Activated CD4-positive, alpha-beta memory T cell treated with anti-CD3 and anti-CD28 coated beads, Interleukin-2, amount 10 ng/mL, durations not matched to agents 7 days and 5 days (primary cell): ENCODE measurements at regions not wholly inside any gene's neighbourhood (a gene's known extent, or its start where the extent isn't known, plus 50 kb on each side); places are given as distances from the start of the nearest gene placed in this dataset.
A peak's percentile ranks its signal among the peaks of the same experiment; 100 is the strongest.

ENCODE experiments used
- CTCF ChIA-PET: fragments of 350-600 bp; sonication (Branson Sonifier 250); formaldehyde crosslinking; loops from one replicate; lab custom pipeline; 2021; ENCODE audit warnings: antibody characterized with exemption, inconsistent platforms; lab: Charles Lee
- POLR2A ChIA-PET: fragments of 350-600 bp; sonication (Branson Sonifier 250); formaldehyde crosslinking; loops from one replicate; lab custom pipeline; 2021; ENCODE audit warnings: antibody characterized with exemption; lab: Charles Lee
- DNase-seq: peaks from one replicate; pipeline ENCODE4 v3.0.0-alpha.2; 2020
- H3K27ac Mint-ChIP-seq: one replicate; pipeline ENCODE4 v1.8.0; 2021; ENCODE audit warnings: mild to moderate bottlenecking, mixed read lengths
- H3K27me3 Mint-ChIP-seq: one replicate; pipeline ENCODE4 v1.8.0; 2021; ENCODE audit warnings: mixed read lengths
- H3K36me3 Mint-ChIP-seq: one replicate; pipeline ENCODE4 v1.8.0; 2021; ENCODE audit warnings: low read depth, mixed read lengths
- H3K4me1 Mint-ChIP-seq: one replicate; pipeline ENCODE4 v1.8.0; 2021; ENCODE audit warnings: mixed read lengths
- H3K4me3 Mint-ChIP-seq: one replicate; pipeline ENCODE4 v1.8.0; 2021; ENCODE audit warnings: mild to moderate bottlenecking, mixed read lengths
- H3K9me3 Mint-ChIP-seq: one replicate; pipeline ENCODE4 v1.8.0; 2021; ENCODE audit warnings: mixed read lengths

DNA sequence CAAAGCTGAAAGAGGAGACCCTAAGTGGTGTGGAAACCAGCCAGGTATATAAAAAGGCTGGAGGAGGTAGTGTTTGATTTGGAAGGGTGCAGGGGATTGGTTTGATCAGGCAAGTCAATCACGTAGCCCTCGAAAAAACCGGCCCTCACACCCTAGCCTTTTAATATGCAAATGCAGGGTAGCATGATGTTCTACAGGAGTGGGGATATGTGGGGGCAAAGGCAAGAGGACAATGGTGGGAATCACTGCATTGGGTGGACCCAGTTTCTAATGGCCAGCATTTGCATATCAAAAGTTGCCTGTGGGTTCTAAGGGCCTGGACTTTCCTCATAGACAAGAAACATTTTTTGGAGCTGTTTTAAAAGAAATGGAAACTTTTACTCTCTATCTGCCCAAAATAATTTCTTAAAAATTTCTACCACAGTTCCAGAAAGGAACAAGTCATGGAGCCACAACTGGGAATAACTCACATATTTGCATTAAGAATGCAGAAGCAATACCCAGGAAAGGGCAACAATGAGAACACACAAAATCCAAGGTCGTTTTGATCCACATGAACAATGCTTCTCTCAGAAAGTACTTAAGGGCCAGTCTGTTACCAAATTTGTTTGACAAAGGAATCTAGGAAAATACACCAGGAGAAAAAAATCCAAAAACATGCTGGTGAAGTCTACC, 915.8 kb downstream of the NLGN4Y start:
- Mint-ChIP-seq H3K4me1 (peaks cover 12% of the 10 kb centered on the region), H3K36me3 (no peaks in the 10 kb centered on the region), H3K27ac (no peak overlapping the region), H3K4me3 (no peak overlapping the region), H3K27me3 (no peaks in the 10 kb centered on the region), H3K9me3 (peaks cover 10% of the 10 kb centered on the region)
- no peak for DNase-seq
- CTCF ChIA-PET: interaction anchor here (1.1 kb wide), 1 partner anchor 15 kb away, joined by 3 read pairs; no protein-coding TSS in a partner anchor
- POLR2A ChIA-PET: interaction anchor here (1.3 kb wide), 1 partner anchor 15 kb away, joined by 3 read pairs; no protein-coding TSS in a partner anchor

DNA sequence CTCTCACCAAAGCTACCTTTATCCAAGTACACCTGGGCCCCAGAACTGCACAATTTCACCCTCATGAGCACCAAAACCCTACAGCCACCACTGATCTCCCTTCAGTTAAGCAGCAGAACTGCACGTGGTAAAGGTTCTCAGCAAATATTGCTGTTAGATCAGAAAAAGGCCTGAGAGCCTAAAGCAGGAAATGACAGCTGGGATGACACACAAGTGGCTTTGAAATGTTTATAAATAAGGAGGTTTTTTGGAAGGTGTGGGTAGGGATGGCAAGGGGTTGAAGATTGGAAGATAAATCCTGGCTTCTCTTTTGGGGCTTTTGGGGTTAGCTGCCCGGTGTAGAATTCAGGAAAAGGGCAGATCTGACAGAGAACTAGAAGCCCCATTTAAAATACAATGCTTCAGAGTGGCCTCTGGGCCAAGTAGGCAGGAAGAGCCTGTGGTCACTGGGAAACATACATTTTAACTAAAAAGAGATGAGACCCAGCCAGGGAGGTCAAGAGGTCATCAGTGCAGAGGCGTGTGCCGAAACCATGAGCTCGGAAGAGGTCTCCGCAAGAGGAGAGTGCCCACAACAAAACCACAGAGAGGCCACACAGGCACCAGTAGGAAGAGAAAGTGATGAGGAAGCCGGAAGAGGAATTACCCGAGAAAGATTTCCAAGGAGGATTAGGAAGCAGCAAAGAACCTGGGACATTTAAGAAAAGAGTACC, 916.5 kb downstream of the NLGN4Y start:
- ChIA-PET POLR2A (interaction anchor here (1.3 kb wide), 1 partner anchor 14 kb away, joined by 3 read pairs; no protein-coding TSS in a partner anchor), CTCF (interaction anchor here (1.1 kb wide), 1 partner anchor 16 kb away, joined by 3 read pairs; no protein-coding TSS in a partner anchor)
- Mint-ChIP-seq H3K9me3 (peaks cover 10% of the 10 kb centered on the region), H3K4me1 (peaks cover 12% of the 10 kb centered on the region), H3K27me3 (no peaks in the 10 kb centered on the region), H3K4me3 (no peak overlapping the region), H3K27ac (no peak overlapping the region), H3K36me3 (no peaks in the 10 kb centered on the region)
- DNase-seq: no peak

DNA sequence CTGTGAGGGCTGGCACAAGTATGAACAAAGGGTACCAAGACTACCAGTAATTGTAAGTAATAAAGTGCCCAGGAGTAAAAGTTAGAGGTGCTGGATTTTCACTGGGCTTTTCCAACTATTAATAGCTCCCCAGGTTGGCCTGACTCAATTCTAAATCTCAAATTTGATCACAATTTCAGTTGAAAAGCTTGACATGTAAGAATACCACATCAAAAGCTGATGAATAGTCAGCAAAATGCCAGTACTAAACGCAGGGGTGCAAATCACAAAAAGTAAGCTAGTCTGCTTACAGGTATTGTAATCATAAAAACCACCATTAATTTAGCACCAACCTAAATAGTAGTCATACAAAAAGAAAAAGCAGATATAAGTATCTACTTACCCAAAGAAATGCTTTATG, 917.5 kb downstream of the NLGN4Y start:
- CTCF ChIA-PET: no interaction called here

DNA sequence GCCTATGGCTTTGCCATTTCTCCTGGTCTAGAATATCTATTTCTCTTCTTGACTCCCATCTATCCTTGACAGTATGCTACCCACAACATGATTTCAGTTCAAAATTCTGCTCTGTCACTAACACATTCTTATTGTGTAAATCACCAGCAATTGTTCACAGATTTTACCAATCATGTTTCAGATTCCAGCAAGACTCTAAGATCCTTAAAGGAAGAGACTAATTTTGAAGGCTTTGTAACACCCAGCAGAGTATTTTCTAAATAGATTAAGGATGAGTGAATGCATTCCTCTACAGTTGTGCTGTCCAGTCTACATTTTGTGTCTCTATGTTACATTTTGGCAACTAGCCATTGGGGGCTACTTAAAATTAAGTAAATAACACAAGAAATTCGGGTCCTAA, 921.5 kb downstream of the NLGN4Y start:
- H3K4me3 Mint-ChIP-seq: no peak overlapping the region
- H3K4me1 Mint-ChIP-seq: peaks cover 5% of the 10 kb centered on the region
- no peak overlapping the region for H3K27ac Mint-ChIP-seq
- no peaks in the 10 kb centered on the region for H3K9me3 Mint-ChIP-seq
- H3K36me3 Mint-ChIP-seq: no peaks in the 10 kb centered on the region
- ChIA-PET CTCF (no interaction called here), POLR2A (no interaction called here)
- DNase-seq: no peak
- H3K27me3 Mint-ChIP-seq: no peaks in the 10 kb centered on the region

More for the DNA sequence above, 917.5 kb downstream of the NLGN4Y start:
- Mint-ChIP-seq H3K27ac (no peak overlapping the region), H3K4me3 (no peak overlapping the region), H3K4me1 (peaks cover 12% of the 10 kb centered on the region), H3K36me3 (no peaks in the 10 kb centered on the region), H3K27me3 (no peaks in the 10 kb centered on the region), H3K9me3 (peaks cover 10% of the 10 kb centered on the region)
- DNase-seq: no peak
- POLR2A ChIA-PET: interaction anchor here (1.3 kb wide), 1 partner anchor 13 kb away, joined by 3 read pairs; no protein-coding TSS in a partner anchor

DNA sequence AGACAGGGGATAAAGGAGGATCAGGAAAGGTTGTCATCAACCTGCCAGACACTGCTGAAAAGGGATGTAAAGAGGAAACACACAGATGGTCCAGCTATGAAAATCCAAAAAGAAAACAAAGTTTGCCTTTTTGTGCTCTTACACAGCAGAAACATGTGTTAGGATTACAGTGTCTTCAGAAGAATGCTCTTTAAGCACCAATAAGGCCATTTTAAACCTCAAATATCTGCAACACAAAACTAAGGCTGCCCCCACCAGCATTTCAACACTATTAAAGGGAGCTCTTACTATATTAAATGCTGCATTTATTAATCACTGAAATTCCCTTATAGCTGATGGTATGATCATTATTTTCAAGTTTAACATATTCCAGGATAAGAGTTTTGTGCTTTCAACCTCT, 922.5 kb downstream of the NLGN4Y start:
- no peaks in the 10 kb centered on the region for H3K9me3 Mint-ChIP-seq
- no peak overlapping the region for H3K27ac Mint-ChIP-seq
- H3K36me3 Mint-ChIP-seq: no peaks in the 10 kb centered on the region
- H3K4me3 Mint-ChIP-seq: no peak overlapping the region
- no peaks in the 10 kb centered on the region for H3K4me1 Mint-ChIP-seq
- H3K27me3 Mint-ChIP-seq: no peaks in the 10 kb centered on the region
- ChIA-PET CTCF (no interaction called here), POLR2A (no interaction called here)
- no peak for DNase-seq

DNA sequence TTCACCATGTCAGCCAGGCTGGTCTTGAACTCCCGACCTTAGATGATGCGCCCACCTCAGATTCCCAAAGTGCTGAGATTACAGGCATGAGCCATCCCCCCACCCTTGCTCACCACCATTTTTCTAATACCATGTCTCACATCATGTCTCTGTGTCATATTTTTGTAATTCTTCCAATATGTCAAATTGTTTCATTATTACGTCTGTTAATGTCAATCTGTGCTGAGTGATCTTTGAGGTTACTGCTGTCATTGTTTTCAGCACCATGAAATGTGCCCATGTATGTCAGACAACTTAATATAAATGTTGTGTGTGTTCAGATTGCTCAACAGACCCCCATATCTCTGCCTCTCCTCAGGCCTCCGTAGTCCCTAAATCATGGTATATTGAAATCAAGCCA, 923.6 kb downstream of the NLGN4Y start:
- peaks cover under 1% of the 10 kb centered on the region for H3K27me3 Mint-ChIP-seq
- no peaks in the 10 kb centered on the region for H3K4me1 Mint-ChIP-seq
- DNase-seq: no peak
- ChIA-PET POLR2A (no interaction called here), CTCF (no interaction called here)
- H3K4me3 Mint-ChIP-seq: no peak overlapping the region
- H3K9me3 Mint-ChIP-seq: no peaks in the 10 kb centered on the region
- no peak overlapping the region for H3K27ac Mint-ChIP-seq
- H3K36me3 Mint-ChIP-seq: no peaks in the 10 kb centered on the region

DNA sequence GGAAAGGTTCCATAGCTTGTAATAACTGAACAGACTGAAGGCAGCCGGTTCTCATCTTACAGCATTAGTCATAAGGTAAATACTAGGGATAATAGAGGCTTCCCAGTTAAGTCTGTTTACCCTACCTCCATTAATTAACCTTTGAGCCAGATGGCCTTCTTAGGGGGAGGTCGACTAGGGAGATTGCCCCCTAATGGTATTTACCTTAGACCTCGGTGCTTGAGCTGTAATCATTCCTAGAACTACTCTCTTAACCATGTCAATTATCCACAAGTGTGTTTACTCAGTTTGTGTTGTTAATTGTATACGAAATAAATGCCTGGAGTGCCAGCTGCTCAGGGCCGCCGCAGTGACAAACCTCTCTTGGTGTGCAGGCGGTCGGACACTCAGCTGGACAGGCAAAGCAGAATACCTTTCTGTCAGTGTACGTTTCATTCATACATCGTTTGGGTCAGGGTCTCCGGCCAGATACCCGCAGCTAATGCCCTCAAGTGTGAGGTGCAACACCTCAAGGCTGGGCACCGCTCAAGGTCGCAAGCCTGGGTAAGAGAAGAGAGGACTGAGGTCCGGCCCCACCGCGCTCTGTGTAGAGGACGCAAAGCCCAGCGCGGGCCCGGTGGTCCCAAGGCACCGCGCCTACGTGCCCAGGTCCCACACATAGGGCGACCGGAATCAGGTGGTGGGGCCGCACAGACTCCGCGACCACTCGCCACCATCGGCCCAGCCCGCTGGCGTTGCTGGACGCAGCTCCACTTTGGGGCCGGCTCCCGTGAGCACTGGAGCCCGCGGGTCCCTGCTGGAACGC, 931.0 kb downstream of the NLGN4Y start:
- no peaks in the 10 kb centered on the region for H3K9me3 Mint-ChIP-seq
- POLR2A ChIA-PET: interaction anchor here (1.5 to 1.6 kb wide), 2 partner anchors 14 to 30 kb away, joined by 3 to 6 read pairs; no protein-coding TSS in a partner anchor
- no peak overlapping the region for H3K27ac Mint-ChIP-seq
- no peak for DNase-seq
- H3K36me3 Mint-ChIP-seq: no peaks in the 10 kb centered on the region
- peak overlapping the region; percentile 39 for H3K4me3 Mint-ChIP-seq
- CTCF ChIA-PET: no interaction called here
- peaks cover 5% of the 10 kb centered on the region for H3K27me3 Mint-ChIP-seq
- H3K4me1 Mint-ChIP-seq: peaks cover 5% of the 10 kb centered on the region

DNA sequence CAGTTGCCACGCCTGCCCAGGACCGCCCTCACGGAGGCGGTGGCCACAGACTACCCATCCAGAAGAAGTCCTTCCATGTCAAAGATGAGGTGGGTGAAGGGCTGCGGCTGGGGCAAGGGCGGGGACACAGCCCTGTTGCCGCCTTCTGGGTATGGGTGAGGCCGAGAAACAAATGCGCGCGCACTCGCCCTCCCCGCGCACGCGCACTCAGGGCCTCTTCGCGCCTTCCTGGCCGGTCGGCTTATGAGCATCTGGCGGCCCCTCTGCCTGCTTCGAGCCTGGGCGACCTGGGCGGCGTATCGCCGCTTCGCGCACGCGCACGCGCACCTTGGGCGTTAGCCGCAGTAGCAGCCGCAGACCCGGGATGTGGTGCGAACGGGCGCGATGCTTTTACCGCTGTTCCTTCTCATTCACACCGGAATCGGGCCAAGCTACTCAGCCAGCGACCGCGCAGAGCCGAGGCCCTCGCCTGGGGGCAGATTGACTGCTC, 931.7 kb downstream of the NLGN4Y start:
- POLR2A ChIA-PET: interaction anchor here (1.5 kb wide), 1 partner anchor 31 kb away, joined by 6 read pairs; no protein-coding TSS in a partner anchor
- Mint-ChIP-seq H3K27ac (peak overlapping the region; percentile 65), H3K9me3 (no peaks in the 10 kb centered on the region), H3K27me3 (peaks cover 5% of the 10 kb centered on the region), H3K4me3 (peak overlapping the region; percentile 39), H3K36me3 (no peaks in the 10 kb centered on the region), H3K4me1 (peaks cover 5% of the 10 kb centered on the region)
- peak; percentile 74 for DNase-seq
- CTCF ChIA-PET: interaction anchor here (2.0 kb wide), 1 partner anchor 31 kb away, joined by 4 read pairs; no protein-coding TSS in a partner anchor

DNA sequence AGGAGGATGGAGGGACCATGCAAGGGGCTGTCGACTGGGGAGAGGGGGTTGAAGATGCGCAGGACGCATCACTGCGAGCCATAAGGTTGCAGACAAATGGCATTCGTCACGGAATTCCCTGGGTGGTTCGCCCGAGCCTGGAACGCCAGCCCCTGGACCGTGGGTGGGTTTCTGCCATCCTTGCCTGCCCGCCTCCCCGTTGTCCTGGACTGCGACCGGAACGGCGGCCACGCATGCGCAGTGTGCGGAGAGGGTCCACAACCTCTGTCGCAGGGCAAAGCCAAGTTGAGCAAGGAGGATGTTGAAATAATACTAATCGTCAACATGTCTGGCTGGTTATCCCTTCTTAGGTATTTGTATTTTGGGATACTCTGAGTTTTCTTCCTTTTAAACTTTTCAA, 932.2 kb downstream of the NLGN4Y start:
- no peak for DNase-seq
- H3K4me3 Mint-ChIP-seq: peak overlapping the region; percentile 39
- H3K27me3 Mint-ChIP-seq: peaks cover 5% of the 10 kb centered on the region
- ChIA-PET CTCF (interaction anchor here (2.0 kb wide), 1 partner anchor 31 kb away, joined by 4 read pairs; no protein-coding TSS in a partner anchor), POLR2A (interaction anchor here (1.5 kb wide), 1 partner anchor 32 kb away, joined by 6 read pairs; no protein-coding TSS in a partner anchor)
- peaks cover 5% of the 10 kb centered on the region for H3K4me1 Mint-ChIP-seq
- H3K36me3 Mint-ChIP-seq: no peaks in the 10 kb centered on the region
- no peaks in the 10 kb centered on the region for H3K9me3 Mint-ChIP-seq
- peak overlapping the region; percentile 65 for H3K27ac Mint-ChIP-seq

DNA sequence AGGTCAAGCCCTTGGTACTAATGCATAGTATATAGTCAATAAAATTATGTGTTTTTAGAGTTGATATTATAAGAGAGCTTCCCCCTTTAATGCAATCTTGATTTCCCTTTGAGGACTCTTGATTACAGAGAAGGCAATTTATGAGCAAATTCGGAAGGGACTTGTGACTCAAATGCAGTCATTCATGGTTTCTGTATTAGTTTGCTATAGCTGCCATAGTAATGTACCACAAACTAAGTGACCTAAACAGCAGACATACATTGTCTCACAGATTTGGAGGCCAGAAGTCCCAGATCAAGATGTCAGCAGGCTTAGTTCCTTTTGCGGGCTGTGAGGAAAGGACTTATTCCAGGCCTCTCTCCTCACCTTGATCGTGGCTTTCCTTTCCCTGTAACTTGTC, 933.4 kb downstream of the NLGN4Y start:
- Mint-ChIP-seq H3K4me3 (no peak overlapping the region), H3K27ac (no peak overlapping the region), H3K9me3 (no peaks in the 10 kb centered on the region), H3K36me3 (no peaks in the 10 kb centered on the region), H3K4me1 (peaks cover 5% of the 10 kb centered on the region), H3K27me3 (peaks cover 5% of the 10 kb centered on the region)
- CTCF ChIA-PET: interaction anchor here (2.0 kb wide), 1 partner anchor 32 kb away, joined by 4 read pairs; no protein-coding TSS in a partner anchor
- POLR2A ChIA-PET: no interaction called here
- DNase-seq: no peak

DNA sequence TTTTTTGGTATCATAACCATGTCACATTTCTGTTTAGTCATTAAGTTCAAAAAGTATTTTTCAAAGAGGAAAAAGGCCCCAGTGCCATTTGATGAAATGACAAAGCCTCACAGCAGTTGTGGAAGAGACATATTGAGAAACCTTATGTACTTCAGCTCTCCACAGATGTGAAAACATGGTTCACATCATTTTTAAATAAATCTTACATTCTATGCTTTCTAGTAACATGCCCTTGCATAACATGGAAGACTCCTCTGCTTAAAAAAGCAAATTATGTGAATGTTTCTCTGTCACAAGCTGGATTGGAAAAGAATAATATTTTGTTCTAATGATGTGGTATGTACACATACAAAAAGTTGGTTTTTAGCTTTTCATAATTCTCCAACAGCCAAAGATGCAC, 934.1 kb downstream of the NLGN4Y start:
- peaks cover under 1% of the 10 kb centered on the region for H3K27me3 Mint-ChIP-seq
- H3K27ac Mint-ChIP-seq: no peak overlapping the region
- DNase-seq: no peak
- CTCF ChIA-PET: no interaction called here
- H3K4me1 Mint-ChIP-seq: peaks cover 5% of the 10 kb centered on the region
- H3K9me3 Mint-ChIP-seq: no peaks in the 10 kb centered on the region
- no peak overlapping the region for H3K4me3 Mint-ChIP-seq
- no peaks in the 10 kb centered on the region for H3K36me3 Mint-ChIP-seq
- POLR2A ChIA-PET: no interaction called here

DNA sequence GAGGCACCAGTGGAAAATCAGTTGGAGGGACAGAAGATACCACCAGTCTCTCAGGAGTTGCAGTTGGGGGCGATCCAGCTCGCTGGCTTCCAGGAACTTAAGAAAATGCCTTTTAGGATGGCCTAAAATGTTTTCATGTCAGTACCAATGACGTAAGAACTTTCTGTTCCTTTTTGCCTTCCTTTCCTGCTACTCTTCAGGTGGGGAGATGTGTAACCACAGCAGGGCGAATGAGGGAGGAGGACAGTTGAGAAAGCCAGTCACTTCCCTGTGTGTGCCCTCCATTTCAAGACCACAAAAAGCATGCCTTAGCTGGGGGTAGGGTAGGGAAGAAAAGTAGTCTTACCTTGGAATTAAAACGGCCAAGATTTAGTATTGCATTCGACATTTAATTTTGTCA, 941.6 kb downstream of the NLGN4Y start:
- H3K27me3 Mint-ChIP-seq: no peaks in the 10 kb centered on the region
- ChIA-PET POLR2A (no interaction called here), CTCF (no interaction called here)
- H3K36me3 Mint-ChIP-seq: no peaks in the 10 kb centered on the region
- H3K27ac Mint-ChIP-seq: no peak overlapping the region
- no peaks in the 10 kb centered on the region for H3K4me1 Mint-ChIP-seq
- no peaks in the 10 kb centered on the region for H3K9me3 Mint-ChIP-seq
- no peak for DNase-seq
- no peak overlapping the region for H3K4me3 Mint-ChIP-seq
